CD4-positive, alpha-beta T cell (primary cell): ENCODE measurements at regions not wholly inside any gene's neighbourhood (a gene's known extent, or its start where the extent isn't known, plus 50 kb on each side); places are given as distances from the start of the nearest gene placed in this dataset.

Experiments used
- ATAC-seq: fragments of 200-7000 bp; cut with Tn5 transposase; one replicate; pipeline ENCODE4 v1.10.0; 2022; ENCODE audit warnings: mild to moderate bottlenecking; ENCODE audit not compliant: poor library complexity
- CTCF ChIA-PET: fragments of 350-600 bp; sonication (Branson Sonifier 250); formaldehyde crosslinking; loops from one replicate; lab custom pipeline; 2021; ENCODE audit warnings: antibody characterized with exemption, inconsistent platforms; lab: Charles Lee
- POLR2A ChIA-PET: fragments of 350-600 bp; sonication (Branson Sonifier 250); formaldehyde crosslinking; loops from one replicate; lab custom pipeline; 2021; ENCODE audit warnings: antibody characterized with exemption, inconsistent platforms; lab: Charles Lee
- DNase-seq, 14 experiments: peaks; one replicate each; pipeline ENCODE4 v3.0.0-alpha.2; 2013 to 2020; ENCODE audit warnings: mixed read lengths in 2 of 14
- H3K27ac ChIP-seq, 2 donors: one replicate each; pipeline versions ENCODE4 v1.5.1 to v1.7.0; 2013; ENCODE audit warnings: low read length in 2 of 2, low read depth in 1 of 2, mild to moderate bottlenecking in 1 of 2
- H3K27me3 ChIP-seq, 2 experiments: 1 replicate in 1 of 2; 2 replicates in 1 of 2; pipeline versions ENCODE4 v1.6.1 to v1.7.0; 2013; ENCODE audit warnings: low read length in 2 of 2, control low read depth in 1 of 2, mild to moderate bottlenecking in 1 of 2, moderate library complexity in 1 of 2; ENCODE audit not compliant: insufficient read depth in 2 of 2, control insufficient read depth in 1 of 2
- H3K36me3 ChIP-seq: one replicate; pipeline ENCODE4 v1.6.1; 2013; ENCODE audit warnings: low read length, control low read depth; ENCODE audit not compliant: insufficient read depth
- H3K4me1 ChIP-seq: one replicate; pipeline ENCODE4 v1.6.1; 2013; ENCODE audit warnings: low read length, control low read depth; ENCODE audit not compliant: insufficient read depth
- H3K4me3 ChIP-seq: one replicate; pipeline ENCODE4 v1.5.1; 2013; ENCODE audit warnings: mild to moderate bottlenecking, low read length, moderate library complexity
- H3K9me3 ChIP-seq, 2 experiments: 1 replicate in 1 of 2; 2 replicates in 1 of 2; pipeline versions ENCODE4 v1.6.1 to v1.7.0; 2013; ENCODE audit warnings: low read length in 2 of 2, mild to moderate bottlenecking in 2 of 2, control low read depth in 1 of 2, moderate library complexity in 1 of 2; ENCODE audit not compliant: control insufficient read depth in 1 of 2, insufficient read depth in 1 of 2
- H3K27ac Mint-ChIP-seq: one replicate; pipeline ENCODE4 v1.8.0; 2020; ENCODE audit warnings: mixed read lengths
- H3K27me3 Mint-ChIP-seq: one replicate; pipeline ENCODE4 v1.8.0; 2021; ENCODE audit warnings: mixed read lengths
- H3K36me3 Mint-ChIP-seq: one replicate; pipeline ENCODE4 v1.8.0; 2021; ENCODE audit warnings: low read depth, mixed read lengths
- H3K4me1 Mint-ChIP-seq: one replicate; pipeline ENCODE4 v1.8.0; 2021; ENCODE audit warnings: low read depth, mixed read lengths
- H3K4me3 Mint-ChIP-seq: one replicate; pipeline ENCODE4 v1.8.0; 2020; ENCODE audit warnings: mild to moderate bottlenecking, mixed read lengths
- H3K9me3 Mint-ChIP-seq: one replicate; pipeline ENCODE4 v1.8.0; 2020; ENCODE audit warnings: mixed read lengths
- intact Hi-C, 2 experiments: fragments of 100-400 bp; cut with DNase I in 1 of 2; cut with micrococcal nuclease in 1 of 2; formaldehyde crosslinking; loops; one replicate each; pipeline versions ENCODE4 v1.15.1 to v1.9.0; 2023 to 2025; cut with DNase I, micrococcal nuclease
- TF ChIP-seq, protein P1 (sequence below): fragments of 200-600 bp; IDR thresholded peaks from one replicate; pipeline ENCODE4 v1.8.0; 2022; ENCODE audit warnings: antibody characterized with exemption, mild to moderate bottlenecking

DNA sequence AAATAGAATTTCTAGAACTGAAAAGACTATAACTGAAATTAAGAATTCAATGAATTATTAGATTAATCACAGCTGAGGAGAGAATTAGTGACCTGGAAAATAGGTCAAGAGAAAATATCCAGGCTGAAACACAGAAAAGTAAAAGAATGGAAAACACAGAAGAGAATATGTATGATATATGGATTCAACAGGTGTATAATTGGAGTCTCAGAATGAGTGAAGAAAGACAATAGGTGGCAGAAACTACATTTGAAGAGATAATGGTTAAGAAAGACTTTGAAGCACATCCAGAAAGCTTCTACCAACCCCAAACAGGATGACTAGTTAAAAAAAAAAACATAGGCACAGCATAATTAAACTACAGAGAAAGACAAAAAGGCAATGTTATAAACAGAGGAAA, 196.2 kb upstream of the ASCC3 start:
- H3K27ac ChIP-seq, result no peak overlapping the region
- Mint-ChIP-seq H3K9me3 (peaks cover 8% of the 10 kb centered on the region), H3K27me3 (no peaks in the 10 kb centered on the region), H3K4me3 (no peak overlapping the region), H3K4me1 (no peaks in the 10 kb centered on the region), H3K27ac (no peak overlapping the region), H3K36me3 (no peaks in the 10 kb centered on the region)
- DNase-seq (no peak), ATAC-seq (no peak)
- peaks cover 0 to 3% of the 10 kb centered on the region in 2 experiments for H3K9me3 ChIP-seq
- POLR2A ChIA-PET, result no interaction called here
- H3K36me3 ChIP-seq, result no peaks in the 10 kb centered on the region
- H3K4me3 ChIP-seq, result no peak overlapping the region
- CTCF ChIA-PET, result no interaction called here
- TF ChIP-seq, protein P1, sequence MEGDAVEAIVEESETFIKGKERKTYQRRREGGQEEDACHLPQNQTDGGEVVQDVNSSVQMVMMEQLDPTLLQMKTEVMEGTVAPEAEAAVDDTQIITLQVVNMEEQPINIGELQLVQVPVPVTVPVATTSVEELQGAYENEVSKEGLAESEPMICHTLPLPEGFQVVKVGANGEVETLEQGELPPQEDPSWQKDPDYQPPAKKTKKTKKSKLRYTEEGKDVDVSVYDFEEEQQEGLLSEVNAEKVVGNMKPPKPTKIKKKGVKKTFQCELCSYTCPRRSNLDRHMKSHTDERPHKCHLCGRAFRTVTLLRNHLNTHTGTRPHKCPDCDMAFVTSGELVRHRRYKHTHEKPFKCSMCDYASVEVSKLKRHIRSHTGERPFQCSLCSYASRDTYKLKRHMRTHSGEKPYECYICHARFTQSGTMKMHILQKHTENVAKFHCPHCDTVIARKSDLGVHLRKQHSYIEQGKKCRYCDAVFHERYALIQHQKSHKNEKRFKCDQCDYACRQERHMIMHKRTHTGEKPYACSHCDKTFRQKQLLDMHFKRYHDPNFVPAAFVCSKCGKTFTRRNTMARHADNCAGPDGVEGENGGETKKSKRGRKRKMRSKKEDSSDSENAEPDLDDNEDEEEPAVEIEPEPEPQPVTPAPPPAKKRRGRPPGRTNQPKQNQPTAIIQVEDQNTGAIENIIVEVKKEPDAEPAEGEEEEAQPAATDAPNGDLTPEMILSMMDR, result no peak
- H3K4me1 ChIP-seq, result no peaks in the 10 kb centered on the region
- no peaks in the 10 kb centered on the region for H3K27me3 ChIP-seq
- intact Hi-C loops, result no loop called here

DNA sequence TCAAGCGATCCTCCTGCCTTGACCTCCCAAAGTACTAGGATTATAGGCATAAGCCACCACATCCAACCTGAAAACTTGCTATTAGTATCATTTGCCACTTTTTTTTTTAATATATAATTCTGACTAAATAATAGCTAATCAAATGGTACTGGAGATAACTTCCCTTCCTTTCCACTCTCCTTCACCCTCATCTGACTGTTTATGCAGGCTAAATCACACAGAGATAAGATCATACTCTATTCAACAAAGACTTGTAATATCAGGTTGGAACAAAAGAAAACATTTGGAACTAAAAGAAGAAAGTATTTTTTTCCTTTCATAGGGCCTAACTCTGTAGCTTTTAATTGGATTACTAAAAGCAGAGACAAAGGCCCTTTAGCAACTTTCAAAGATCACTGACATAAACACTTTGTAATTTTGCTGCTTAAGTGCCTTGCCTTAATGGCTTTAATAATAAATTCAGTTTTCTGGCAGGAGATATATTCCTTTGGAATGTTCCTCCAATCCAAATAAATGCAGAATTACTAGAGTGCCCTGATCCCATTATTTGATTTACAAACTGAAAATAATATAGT, 198.7 kb upstream of the ASCC3 start:
- H3K36me3 ChIP-seq, result no peaks in the 10 kb centered on the region

DNA sequence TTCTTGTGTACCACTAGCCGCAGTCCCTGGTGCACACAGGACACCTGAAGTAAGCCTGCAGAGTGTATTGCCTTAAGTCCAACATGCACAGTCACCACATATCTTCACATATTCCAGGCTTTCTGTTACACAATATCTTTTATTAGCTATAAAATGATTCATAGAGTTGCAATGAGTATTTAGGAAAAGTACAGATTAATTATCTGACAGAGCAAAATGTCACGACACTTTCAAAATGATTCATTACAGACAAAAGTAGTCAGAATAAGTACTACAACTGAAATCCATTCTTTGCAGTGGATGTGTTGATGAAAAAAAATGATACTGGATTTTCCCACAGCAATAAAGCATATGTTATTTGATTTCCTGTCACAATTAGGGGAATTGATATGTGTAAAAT, 199.5 kb upstream of the ASCC3 start:
- Histone ChIP-seq H3K36me3 (no peaks in the 10 kb centered on the region), H3K4me3 (no peak overlapping the region), H3K27me3 (no peaks in the 10 kb centered on the region), H3K4me1 (no peaks in the 10 kb centered on the region), H3K9me3 (peaks cover 0 to 3% of the 10 kb centered on the region in 2 experiments), H3K27ac (no peak overlapping the region)
- Mint-ChIP-seq H3K4me1 (no peaks in the 10 kb centered on the region), H3K9me3 (peaks cover 5% of the 10 kb centered on the region), H3K36me3 (no peaks in the 10 kb centered on the region), H3K4me3 (no peak overlapping the region), H3K27ac (no peak overlapping the region), H3K27me3 (no peaks in the 10 kb centered on the region)
- POLR2A ChIA-PET, result no interaction called here
- intact Hi-C loops, result no loop called here
- TF ChIP-seq, protein P1, result no peak
- no peak for ATAC-seq
- CTCF ChIA-PET, result no interaction called here
- no peak for DNase-seq

More for the DNA sequence above, 198.7 kb upstream of the ASCC3 start:
- Mint-ChIP-seq H3K27ac (no peak overlapping the region), H3K4me1 (no peaks in the 10 kb centered on the region), H3K9me3 (peaks cover 5% of the 10 kb centered on the region), H3K27me3 (no peaks in the 10 kb centered on the region), H3K4me3 (no peak overlapping the region), H3K36me3 (no peaks in the 10 kb centered on the region)
- H3K4me3 ChIP-seq, result no peak overlapping the region
- ATAC-seq (no peak), DNase-seq (no peak)
- no peaks in the 10 kb centered on the region for H3K27me3 ChIP-seq
- intact Hi-C loops, result no loop called here
- TF ChIP-seq, protein P1, result no peak
- H3K27ac ChIP-seq, result no peak overlapping the region
- ChIA-PET CTCF (no interaction called here), POLR2A (no interaction called here)
- peaks cover 0 to 3% of the 10 kb centered on the region in 2 experiments for H3K9me3 ChIP-seq
- no peaks in the 10 kb centered on the region for H3K4me1 ChIP-seq
